ENCODE measurements at regions not wholly inside any gene's neighbourhood (a gene's known extent, or its start where the extent isn't known, plus 50 kb on each side); places are given as distances from the start of the nearest gene placed in this dataset.

GRCh38 chr1:222904451-222904850 lies 89.6 kb downstream of the DISP1 start:
- TF ChIP-seq, protein P1, sequence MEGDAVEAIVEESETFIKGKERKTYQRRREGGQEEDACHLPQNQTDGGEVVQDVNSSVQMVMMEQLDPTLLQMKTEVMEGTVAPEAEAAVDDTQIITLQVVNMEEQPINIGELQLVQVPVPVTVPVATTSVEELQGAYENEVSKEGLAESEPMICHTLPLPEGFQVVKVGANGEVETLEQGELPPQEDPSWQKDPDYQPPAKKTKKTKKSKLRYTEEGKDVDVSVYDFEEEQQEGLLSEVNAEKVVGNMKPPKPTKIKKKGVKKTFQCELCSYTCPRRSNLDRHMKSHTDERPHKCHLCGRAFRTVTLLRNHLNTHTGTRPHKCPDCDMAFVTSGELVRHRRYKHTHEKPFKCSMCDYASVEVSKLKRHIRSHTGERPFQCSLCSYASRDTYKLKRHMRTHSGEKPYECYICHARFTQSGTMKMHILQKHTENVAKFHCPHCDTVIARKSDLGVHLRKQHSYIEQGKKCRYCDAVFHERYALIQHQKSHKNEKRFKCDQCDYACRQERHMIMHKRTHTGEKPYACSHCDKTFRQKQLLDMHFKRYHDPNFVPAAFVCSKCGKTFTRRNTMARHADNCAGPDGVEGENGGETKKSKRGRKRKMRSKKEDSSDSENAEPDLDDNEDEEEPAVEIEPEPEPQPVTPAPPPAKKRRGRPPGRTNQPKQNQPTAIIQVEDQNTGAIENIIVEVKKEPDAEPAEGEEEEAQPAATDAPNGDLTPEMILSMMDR (IDR thresholded peaks at IDR 0.05; ENCODE audit: borderline replicate concordance, extremely low read depth, low read length, poor library complexity, severe bottlenecking), result no peak
- TF ChIP-seq EZH2 (IDR thresholded peaks at IDR 0.05; ENCODE audit: borderline replicate concordance, low read depth, low read length, severe bottlenecking), result no peak

All from DND-41 (cell line).